NCI-H2196 treated with DMSO at 0.1 percent for 48 hours (cell line): ENCODE measurements at regions not wholly inside any gene's neighbourhood (a gene's known extent, or its start where the extent isn't known, plus 50 kb on each side); places are given as distances from the start of the nearest gene placed in this dataset.
"Not testable (repeated sequence)": the region's sequence is repeated elsewhere in the genome, so short reads cannot be mapped to it uniquely, and the experiment has no call there.

Experiments
- DNase-seq: peaks from one replicate; lab custom pipeline; 2025; ENCODE audit not compliant: unreplicated experiment; lab: John Stamatoyannopoulos, UW

DNA sequence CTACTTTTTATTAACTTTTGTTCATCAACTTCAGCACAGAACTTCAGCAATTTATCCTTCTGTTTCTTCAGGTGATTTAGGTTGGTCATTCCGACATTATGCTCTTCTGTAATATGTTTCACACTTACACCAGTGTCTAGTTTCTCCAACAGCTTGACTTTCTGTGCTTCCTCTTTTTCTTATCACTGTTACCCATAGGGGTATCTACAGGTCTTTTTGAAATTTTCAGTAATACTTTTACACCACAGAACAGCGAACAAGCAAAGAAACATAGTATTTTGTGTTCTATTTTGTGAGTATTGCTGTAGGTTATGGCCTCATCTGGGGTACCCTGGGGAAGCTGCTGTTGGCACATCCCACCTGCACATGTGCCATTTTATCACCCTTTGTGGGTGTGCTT, 260.7 kb downstream of the NSUN3 start:
- no peak for DNase-seq

- DNase-seq, result no peak
Observed at GRCh38 chr3:94331831-94332230, 269.0 kb downstream of the NSUN3 start.

DNA sequence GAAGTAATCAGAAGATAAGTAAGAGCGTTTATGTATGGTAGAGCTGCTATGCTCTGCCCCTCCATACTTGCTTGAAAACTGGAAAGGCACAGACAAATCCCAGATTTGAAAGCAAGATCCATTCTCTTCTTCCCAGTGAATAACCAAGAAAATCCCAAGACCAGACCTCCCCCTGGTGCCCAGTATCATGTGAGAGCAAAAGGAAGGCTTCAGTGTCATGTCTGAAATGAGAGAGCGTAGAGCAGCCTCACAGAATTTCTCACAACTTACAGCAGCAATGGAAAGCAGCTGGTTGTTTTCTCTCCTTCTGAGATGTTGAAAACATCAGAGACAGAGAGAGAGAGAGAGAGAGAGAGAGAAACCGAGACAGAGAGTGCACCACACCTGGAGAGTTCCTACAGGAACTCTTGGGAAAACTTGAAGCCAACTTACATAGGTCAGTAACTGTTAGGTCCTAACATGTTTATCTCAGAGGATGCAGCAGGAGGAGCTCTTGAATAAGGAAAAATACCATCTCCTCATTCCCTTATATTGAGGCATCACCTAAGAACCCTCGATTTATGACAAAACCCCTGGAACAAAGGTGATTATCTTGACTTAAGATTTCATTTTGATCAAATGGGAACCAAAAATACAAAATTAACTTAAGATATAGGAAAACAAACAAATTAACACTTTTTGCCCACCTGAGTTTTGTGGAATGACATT, 273.3 kb downstream of the NSUN3 start:
- no peak for DNase-seq

DNA sequence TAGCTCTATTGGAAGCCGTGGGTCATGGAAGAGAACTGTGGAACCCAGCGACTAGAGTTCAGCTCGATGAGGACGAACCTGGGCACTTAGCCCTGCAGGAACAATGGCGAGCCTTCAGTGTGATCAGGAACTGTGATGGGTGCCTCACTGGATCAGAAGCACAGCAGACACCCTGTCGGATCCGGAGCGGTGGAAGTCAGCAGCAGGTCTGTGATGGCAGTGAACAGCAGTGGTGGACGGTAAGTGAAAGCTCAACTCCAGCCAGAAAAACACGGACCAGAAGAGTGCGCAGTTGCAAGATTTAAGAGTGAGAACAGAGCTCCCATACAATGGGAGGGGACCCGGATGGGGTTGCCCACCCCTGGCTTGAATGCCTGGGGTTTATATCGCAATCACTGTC, 282.2 kb downstream of the NSUN3 start:
- DNase-seq, result no peak

GRCh38 chr3:94349310-94349878, 286.5 kb downstream of the NSUN3 start:
- DNase-seq, result no peak

- no peak for DNase-seq
Observed at GRCh38 chr3:94356581-94356980, 293.7 kb downstream of the NSUN3 start.

GRCh38 chr3:94359996-94360395, 297.1 kb downstream of the NSUN3 start:
- no peak for DNase-seq

DNA sequence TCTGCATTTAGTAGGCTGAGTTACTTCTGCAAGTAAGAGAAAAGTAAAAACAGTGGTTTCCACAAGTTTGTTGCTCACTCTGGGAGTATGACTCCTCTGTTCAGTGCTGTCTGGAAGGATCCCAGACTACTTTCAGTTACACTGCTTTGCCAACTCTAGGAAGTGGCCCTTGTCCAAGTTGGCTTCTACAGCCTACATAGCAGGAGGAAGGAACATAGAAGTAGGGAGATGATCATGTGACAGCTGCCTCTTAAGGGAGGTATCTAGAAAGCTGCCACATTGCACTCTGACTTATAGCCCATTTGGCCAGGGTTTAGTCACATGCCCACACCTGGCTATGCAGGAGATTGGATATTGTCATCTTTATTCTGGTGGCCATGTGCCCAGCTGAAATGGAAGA, 298.1 kb downstream of the NSUN3 start:
- no peak for DNase-seq

DNA sequence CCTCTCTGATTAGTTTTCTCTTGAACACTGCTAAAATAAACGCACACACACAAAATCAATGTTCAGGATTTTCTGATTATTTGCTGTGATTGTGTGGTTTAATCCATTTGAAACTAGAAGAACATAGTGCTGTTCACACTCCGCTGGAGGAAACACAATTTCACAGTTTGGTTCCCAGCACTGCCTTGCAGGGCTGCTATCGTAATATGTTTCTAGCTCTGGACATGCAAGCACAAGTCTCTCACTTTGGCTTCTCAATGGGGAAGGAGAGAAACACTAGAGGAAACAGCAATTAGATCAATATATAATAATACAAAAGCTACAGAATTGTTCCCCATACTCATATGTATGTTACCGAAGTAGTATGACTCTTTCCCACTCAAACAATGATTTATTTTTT, 299.5 kb downstream of the NSUN3 start:
- DNase-seq, result no peak

- no peak for DNase-seq
Observed at GRCh38 chr3:94365006-94365405, 302.1 kb downstream of the NSUN3 start.

DNA sequence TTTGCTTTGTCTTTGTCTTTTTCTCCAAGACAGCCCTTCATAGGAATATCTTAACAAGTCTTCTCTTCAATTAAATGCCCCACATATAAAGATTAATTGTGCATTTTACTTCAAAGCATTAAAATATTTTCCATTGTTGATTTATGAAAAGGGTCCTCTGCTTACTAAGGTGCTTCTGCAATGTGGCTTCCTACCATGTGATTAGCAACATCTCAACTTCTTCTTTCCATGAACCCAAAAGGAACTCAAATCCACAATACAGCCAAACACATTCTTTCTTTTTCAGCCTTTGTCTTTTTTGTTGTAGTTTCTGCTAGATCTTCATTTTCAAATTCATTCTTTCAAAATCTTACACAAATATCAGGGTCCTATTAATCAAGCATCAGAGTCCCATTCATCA, 309.2 kb downstream of the NSUN3 start:
- no peak for DNase-seq

- no peak for DNase-seq
Observed at GRCh38 chr3:94373456-94373855, 310.6 kb downstream of the NSUN3 start.

DNA sequence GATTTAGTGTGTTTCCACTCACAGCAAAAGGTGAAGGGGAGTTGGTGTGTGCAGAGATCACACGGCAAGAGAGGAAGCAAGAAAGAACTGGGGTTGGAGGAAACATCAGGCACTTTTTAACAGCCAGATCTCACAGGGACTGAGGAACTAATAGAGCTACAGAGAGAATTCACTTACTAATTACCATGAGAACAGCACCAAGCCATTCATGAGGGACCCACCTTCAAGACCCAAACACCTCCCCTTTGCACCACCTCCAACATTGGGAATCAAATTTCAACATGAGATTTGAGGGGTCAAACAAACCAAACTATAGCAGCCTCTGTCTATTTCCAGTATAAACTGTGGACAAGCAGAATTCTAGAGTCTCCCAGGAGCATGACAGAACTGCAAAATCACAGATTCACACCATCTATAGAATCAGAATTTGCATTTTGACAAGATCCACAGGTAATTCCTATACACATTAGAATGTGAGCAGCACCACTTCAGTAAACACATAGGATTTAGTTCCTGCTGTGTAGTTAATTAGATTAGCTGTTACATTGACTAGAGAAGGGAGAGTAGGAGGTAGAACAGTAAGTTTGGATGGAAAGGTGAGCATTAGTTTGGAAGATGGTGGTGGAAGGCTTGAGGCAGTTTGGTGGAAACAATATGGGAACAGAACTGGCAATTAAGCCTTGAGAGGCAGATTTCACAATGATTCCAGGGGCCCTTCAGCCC, 311.7 kb downstream of the NSUN3 start:
- no peak for DNase-seq

DNA sequence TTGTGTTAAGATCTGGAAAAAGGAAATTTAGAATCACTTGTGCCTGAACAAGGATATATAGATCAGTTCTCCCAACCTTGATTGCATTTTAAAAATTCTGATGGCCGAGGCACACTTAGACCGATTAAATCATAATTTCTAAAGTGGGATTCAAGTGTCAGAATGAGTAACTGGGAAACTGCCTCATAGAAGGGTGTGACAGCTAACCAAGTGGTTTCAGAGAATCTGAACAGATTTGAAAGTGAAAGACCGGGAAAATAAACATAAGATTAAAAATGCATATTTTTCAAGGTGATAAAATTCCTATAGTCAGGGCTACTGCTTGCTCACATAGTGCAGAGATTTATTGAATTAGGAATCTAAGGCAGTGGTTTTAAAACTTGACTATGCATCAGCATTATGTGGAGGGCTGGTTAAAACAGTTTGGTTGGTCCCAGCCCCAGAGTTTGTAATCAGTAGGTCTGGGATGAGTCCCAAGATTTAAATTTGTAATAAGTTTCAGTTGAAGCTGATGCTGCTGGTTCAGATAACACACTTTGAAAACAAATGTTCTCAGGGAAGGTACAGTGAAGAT, 314.3 kb downstream of the NSUN3 start:
- not testable (repeated sequence) for DNase-seq

DNA sequence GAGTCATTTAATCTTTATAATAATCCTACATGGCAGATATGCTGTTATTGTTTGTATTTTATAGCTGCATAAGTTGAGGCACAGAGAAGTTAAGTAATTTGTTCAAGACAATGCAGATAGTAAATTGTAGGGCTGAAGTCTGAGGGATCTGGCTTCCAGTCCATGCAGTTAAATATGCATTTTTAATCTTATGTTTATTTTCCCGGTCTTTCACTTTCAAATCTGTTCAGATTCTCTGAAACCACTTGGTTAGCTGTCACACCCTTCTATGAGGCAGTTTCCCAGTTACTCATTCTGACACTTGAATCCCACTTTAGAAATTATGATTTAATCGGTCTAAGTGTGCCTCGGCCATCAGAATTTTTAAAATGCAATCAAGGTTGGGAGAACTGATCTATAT, 315.0 kb downstream of the NSUN3 start:
- DNase-seq, result not testable (repeated sequence)

GRCh38 chr3:94378322-94378721, 315.5 kb downstream of the NSUN3 start:
- no peak for DNase-seq

GRCh38 chr3:94379264-94379663, 316.4 kb downstream of the NSUN3 start:
- DNase-seq, result no peak

DNA sequence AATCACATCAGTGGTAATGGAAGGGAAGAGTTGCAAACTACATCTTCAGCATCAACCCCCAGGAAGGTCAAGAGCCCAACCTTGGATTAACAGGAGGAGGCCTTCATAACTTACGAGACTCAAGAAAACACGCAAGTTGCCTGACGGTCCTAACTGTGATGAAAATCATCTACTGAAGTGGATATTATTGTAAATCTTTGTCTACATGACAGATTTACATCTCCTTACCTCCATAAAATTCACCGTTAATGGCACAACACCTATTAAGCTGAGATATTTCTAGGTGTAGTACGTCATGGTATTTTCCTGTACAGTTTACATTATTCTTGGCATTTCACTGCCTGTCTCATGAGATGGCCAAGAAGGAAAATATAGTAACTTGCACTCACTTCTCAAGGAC, 332.0 kb downstream of the NSUN3 start:
- no peak for DNase-seq

DNA sequence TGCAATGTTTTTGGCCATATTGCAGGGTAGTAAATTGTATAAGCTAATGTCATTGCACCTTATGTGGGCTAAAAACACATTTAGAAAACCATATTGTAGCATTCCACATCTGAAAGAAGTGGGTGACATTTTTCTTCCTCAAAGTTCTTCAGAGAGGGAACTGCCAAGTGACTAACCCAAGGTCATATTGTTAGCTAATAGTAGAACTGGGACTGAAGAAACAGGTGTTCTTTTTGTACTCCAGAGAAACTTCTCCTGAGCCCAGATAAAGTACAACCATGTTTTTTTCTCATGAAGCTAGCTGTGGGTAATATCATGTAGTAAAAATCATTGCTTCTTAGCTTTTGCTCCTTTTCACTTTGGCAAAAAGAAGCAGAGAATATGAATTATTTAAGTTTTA, 333.0 kb downstream of the NSUN3 start:
- DNase-seq, result no peak

DNA sequence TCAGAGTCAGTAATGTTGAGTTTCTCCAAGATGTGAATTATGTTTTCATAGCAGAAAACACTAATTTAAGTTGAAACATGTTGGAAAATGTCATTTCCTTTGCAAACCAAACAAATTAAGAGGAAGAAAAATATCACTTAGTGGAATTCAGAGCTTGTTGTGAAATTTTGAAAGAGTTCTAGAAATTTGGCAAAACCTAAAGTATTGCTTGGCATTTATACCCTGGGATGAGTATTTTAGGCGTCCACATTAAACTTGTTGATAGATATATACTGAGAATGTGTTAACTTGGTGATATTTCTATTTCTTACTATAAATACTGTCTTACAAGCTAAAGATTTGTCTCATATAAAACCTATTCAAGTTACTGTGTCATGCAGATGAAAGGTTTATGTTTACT, 335.2 kb downstream of the NSUN3 start:
- DNase-seq, result no peak

- DNase-seq, result no peak
Observed at GRCh38 chr3:94401466-94401865, 338.6 kb downstream of the NSUN3 start.

DNA sequence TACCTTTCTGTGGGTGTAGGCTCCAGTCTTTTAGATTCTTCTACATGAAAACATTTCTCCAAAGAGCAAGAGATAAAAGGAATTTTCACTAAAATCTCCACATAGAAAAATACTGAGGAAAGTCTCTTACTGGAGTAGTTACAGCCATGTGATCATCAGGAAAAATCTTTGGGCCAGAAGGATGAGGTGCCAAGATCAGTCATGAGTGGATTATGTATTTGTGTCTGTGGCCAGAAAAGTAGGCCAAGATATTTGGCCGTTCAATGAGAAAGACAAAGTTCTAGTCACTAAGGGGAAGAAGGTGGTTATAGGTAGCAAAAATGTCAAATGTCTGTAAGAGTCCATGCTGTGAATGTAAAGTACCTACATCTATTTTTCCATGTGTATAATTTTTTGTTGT, 339.3 kb downstream of the NSUN3 start:
- no peak for DNase-seq
